Brain microvascular endothelial cell (primary cell): ENCODE measurements at regions not wholly inside any gene's neighbourhood (a gene's known extent, or its start where the extent isn't known, plus 50 kb on each side); places are given as distances from the start of the nearest gene placed in this dataset.
"Not testable (repeated sequence)": the region's sequence is repeated elsewhere in the genome, so short reads cannot be mapped to it uniquely, and the experiment has no call there.

Source experiments
- DNase-seq: peaks from one replicate; pipeline ENCODE4 v3.0.0-alpha.2; 2020
- H3K27ac ChIP-seq: fragments of 250-450 bp; sonication (Bioruptor Pico); 2 replicates; pipeline ENCODE4 v1.5.1; 2020; ENCODE audit warnings: mild to moderate bottlenecking, moderate library complexity
- H3K27me3 ChIP-seq: fragments of 250-450 bp; sonication (Bioruptor Pico); replicated peaks from 2 replicates; pipeline ENCODE4 v1.5.1; 2020; ENCODE audit warnings: mild to moderate bottlenecking
- H3K36me3 ChIP-seq: fragments of 250-450 bp; sonication (Bioruptor Pico); replicated peaks from 2 replicates; pipeline ENCODE4 v1.5.1; 2020; ENCODE audit warnings: mild to moderate bottlenecking
- H3K4me3 ChIP-seq: 2 replicates; pipeline ENCODE4 v1.5.1; 2011; ENCODE audit warnings: low read depth, mild to moderate bottlenecking, control low read depth, low read length, moderate library complexity
- in situ Hi-C: cut with HindIII; loops from 2 replicates; pipeline ENCODE4 v1.10.0; 2017; ENCODE audit warnings: low sequenced_read_pairs, low pct_ligation_motif_present
- TF ChIP-seq, protein P1 (sequence below): IDR thresholded peaks from 2 replicates; pipeline ENCODE4 v1.5.1; 2011; ENCODE audit warnings: low read depth, mild to moderate bottlenecking, moderate library complexity, low read length, control low read depth, inconsistent platforms; ENCODE audit errors: missing control alignments

DNA sequence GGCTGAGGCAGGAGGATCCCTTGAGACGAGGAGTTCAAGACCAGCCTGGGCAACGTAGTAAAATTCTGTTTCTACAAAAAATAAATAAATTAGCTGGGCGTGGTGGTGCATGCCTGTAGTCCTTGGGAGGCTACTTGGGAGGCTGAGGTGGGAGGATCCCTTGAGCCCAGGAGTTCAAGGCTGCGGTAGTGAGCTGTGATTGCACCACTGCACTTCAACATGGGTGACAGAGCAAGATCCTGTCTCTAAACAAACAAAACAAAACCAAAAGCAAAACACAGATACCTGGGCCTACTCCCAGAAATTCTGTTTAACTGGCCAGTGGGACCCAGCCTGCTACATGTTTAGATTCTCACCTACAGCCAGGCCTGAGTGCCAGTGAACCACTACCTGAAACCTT, 74.6 kb upstream of the MEDAG start:
- Histone ChIP-seq H3K27me3 (no peaks in the 10 kb centered on the region), H3K4me3 (no peak overlapping the region), H3K36me3 (no peaks in the 10 kb centered on the region), H3K27ac (no peak overlapping the region)
- no peak for DNase-seq
- TF ChIP-seq, protein P1, sequence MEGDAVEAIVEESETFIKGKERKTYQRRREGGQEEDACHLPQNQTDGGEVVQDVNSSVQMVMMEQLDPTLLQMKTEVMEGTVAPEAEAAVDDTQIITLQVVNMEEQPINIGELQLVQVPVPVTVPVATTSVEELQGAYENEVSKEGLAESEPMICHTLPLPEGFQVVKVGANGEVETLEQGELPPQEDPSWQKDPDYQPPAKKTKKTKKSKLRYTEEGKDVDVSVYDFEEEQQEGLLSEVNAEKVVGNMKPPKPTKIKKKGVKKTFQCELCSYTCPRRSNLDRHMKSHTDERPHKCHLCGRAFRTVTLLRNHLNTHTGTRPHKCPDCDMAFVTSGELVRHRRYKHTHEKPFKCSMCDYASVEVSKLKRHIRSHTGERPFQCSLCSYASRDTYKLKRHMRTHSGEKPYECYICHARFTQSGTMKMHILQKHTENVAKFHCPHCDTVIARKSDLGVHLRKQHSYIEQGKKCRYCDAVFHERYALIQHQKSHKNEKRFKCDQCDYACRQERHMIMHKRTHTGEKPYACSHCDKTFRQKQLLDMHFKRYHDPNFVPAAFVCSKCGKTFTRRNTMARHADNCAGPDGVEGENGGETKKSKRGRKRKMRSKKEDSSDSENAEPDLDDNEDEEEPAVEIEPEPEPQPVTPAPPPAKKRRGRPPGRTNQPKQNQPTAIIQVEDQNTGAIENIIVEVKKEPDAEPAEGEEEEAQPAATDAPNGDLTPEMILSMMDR: no peak
- in situ Hi-C loops: no loop called here

DNA sequence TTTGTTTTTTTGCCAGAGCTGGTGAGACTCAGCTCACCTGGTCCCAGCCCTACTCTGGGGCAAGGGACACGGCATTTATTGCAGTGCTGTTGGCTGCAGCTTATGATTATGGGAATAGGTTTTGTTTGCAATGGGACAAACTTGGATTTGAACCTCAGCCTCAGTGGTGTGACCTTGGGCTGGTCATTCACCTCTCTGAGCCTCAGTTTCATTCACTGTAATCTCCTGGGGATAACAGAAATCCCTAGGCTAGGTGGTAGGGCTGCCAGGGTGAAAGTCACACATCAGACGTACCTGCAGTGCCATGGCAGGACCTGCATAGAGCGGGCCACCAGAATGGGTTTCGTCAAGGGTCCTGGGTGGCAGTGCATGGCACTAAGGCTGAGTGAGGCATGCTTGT, 73.7 kb upstream of the MEDAG start:
- H3K27ac ChIP-seq: no peak overlapping the region
- no peaks in the 10 kb centered on the region for H3K27me3 ChIP-seq
- in situ Hi-C loops: no loop called here
- TF ChIP-seq, protein P1: no peak
- H3K36me3 ChIP-seq: no peaks in the 10 kb centered on the region
- no peak for DNase-seq
- no peak overlapping the region for H3K4me3 ChIP-seq

DNA sequence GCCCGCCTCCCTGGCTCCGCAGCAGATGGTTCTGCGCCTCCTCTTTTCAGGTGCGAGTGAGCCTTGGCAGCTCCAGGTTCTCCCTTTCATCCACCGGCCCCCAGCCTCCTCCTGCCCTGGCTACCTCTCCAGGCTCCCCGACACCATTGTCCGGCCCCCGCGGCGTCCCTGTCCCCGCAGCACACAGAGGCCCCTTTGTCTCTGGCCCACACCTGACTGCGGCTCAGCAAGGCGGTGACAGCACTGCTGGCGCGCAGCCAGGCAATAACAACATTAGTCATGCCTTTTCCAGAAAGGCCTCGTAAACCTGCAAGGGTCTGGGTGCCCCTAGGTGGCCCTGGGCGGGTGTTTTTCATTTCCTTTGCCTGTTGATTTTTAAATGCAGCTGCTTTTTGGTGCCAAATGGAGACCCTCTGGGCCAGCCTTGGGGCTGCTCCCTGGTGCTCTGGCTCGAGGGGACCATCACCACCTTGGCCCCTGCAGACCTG, 73.2 kb upstream of the MEDAG start:
- H3K27ac ChIP-seq: no peak overlapping the region
- H3K36me3 ChIP-seq: no peaks in the 10 kb centered on the region
- no peak overlapping the region for H3K4me3 ChIP-seq
- TF ChIP-seq, protein P1: no peak
- DNase-seq: peak; percentile 59
- no peaks in the 10 kb centered on the region for H3K27me3 ChIP-seq
- in situ Hi-C loops: no loop called here

DNA sequence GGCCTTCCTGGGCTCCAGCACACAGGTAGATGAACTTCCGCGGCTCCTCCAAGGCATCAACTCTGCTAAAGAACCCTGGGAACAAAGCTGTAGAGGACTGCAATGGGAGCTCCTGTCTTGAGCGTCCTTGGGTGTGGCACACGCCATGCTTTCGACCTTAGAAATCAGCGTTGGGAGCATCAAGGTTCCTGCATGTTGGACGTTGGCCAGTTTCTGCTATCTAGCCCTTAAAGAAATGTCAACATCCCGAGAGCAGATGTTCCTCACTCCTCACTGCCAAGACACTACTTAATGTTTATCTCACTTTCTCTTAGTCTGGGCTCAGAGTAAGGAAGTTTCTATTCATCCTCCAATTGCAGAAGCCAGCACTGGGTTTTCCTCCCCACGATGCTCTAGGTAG, 70.6 kb upstream of the MEDAG start:
- TF ChIP-seq, protein P1: no peak
- Histone ChIP-seq H3K36me3 (no peaks in the 10 kb centered on the region), H3K4me3 (no peak overlapping the region), H3K27me3 (no peaks in the 10 kb centered on the region), H3K27ac (no peak overlapping the region)
- in situ Hi-C loops: no loop called here
- no peak for DNase-seq

DNA sequence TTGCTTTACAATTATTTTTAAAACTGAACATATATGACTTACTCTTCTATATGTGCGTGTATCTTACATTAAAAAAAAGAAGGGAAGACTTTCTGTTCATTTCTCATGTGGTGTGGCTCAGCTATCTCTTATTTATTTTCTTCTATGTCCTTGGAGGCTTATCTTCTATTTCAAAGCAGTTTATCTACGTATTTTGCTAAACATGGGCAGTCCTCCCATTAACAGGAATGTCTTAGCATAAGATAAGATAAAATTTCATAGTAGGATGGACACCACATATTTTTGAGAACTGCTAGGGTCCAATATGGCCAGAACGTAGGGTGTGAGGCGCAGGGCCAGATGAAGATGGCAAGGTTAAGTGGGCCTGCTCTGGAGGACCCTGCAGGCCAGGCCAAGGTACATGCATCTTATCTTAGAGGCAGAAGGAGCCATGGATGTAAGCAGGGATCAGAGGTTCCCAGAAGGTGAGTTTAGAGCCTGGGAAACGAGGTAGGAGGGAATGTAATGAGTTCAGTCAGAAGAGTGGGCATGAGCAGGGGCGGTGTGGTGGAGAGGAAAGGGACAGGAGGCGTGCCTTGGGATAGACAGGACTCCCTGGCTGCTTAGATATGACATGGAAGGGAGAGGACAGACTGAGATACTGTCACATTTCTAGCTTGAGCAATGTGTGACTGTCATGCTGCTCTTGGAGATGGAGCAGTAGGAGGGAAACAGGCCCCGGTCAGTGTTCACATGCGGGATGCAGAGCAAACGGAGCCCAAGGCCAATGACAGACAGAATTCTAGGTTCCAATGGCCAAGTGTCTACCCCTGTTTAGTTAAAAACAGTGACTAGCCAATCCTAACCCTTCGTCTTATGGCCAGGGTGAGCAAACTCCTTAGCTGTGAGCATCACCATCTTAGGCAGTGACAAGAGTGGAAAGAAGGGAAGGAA, 68.6 kb upstream of the MEDAG start:
- Histone ChIP-seq H3K27me3 (no peaks in the 10 kb centered on the region), H3K27ac (no peak overlapping the region), H3K4me3 (no peak overlapping the region), H3K36me3 (no peaks in the 10 kb centered on the region)
- TF ChIP-seq, protein P1: no peak
- in situ Hi-C loops: no loop called here
- no peak for DNase-seq

DNA sequence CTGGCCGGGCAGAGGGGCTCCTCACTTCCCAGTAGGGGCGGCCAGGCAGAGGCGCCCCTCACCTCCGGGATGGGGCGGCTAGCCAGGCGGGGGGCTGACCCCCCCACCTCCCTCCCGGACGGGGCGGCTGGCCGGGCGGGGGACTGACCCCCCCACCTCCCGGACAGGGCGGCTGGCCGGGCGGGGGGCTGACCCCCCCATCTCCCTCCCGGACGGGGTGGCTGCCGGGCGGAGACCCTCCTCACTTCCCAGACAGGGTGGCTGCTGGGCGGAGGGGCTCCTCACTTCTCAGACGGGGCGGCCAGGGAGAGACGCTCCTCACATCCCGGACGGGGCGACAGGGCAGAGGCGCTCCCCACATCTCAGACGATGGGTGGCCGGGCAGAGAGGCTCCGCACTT, 66.4 kb upstream of the MEDAG start:
- in situ Hi-C loops, H3K27ac ChIP-seq, H3K4me3 ChIP-seq, DNase-seq, H3K27me3 ChIP-seq, H3K36me3 ChIP-seq: not testable (repeated sequence)
